IMR-90 (cell line): ENCODE measurements at regions not wholly inside any gene's neighbourhood (a gene's known extent, or its start where the extent isn't known, plus 50 kb on each side); places are given as distances from the start of the nearest gene placed in this dataset.

ENCODE experiments used
- BHLHE40 ChIP-seq: fragments of 150-350 bp; IDR thresholded peaks from 2 replicates; pipeline ENCODE4 v1.6.1; 2016; ENCODE audit warnings: mild to moderate bottlenecking, low read depth, low read length
- CEBPB ChIP-seq: IDR thresholded peaks from 2 replicates; pipeline ENCODE4 v1.6.1; 2012; ENCODE audit warnings: low read depth, low read length, improper control_type of control experiment
- CHD1 ChIP-seq: IDR thresholded peaks from 2 replicates; pipeline ENCODE4 v1.6.1; 2012; ENCODE audit warnings: low read depth, low read length, improper control_type of control experiment
- CTCF ChIP-seq: conservative IDR thresholded peaks from 2 replicates; pipeline ENCODE4 v1.5.1; 2012; ENCODE audit warnings: mild to moderate bottlenecking, low read depth, low read length, improper control_type of control experiment
- ELK1 ChIP-seq: fragments of 150-350 bp; IDR thresholded peaks from 2 replicates; pipeline ENCODE4 v1.6.1; 2016; ENCODE audit warnings: low read depth, mild to moderate bottlenecking, low read length, moderate library complexity, borderline replicate concordance
- MAFK ChIP-seq: IDR thresholded peaks from 2 replicates; pipeline ENCODE4 v1.6.1; 2012; ENCODE audit warnings: low read depth, low read length, improper control_type of control experiment
- MXI1 ChIP-seq: IDR thresholded peaks from 2 replicates; pipeline ENCODE4 v1.6.1; 2012; ENCODE audit warnings: low read depth, mild to moderate bottlenecking, low read length, moderate library complexity, borderline replicate concordance
- POLR2A ChIP-seq: IDR thresholded peaks from 2 replicates; pipeline ENCODE4 v1.6.1; 2012; ENCODE audit warnings: mild to moderate bottlenecking, low read depth, low read length
- RAD21 ChIP-seq: IDR thresholded peaks from 2 replicates; pipeline ENCODE4 v1.6.1; 2012; ENCODE audit warnings: low read length, improper control_type of control experiment
- RFX5 ChIP-seq: IDR thresholded peaks from 2 replicates; pipeline ENCODE4 v1.8.0; 2012; ENCODE audit warnings: low read depth, mild to moderate bottlenecking, low read length, moderate library complexity
- USF2 ChIP-seq: fragments of 150-350 bp; IDR thresholded peaks from 2 replicates; pipeline ENCODE4 v1.6.1; 2017; ENCODE audit warnings: mild to moderate bottlenecking, antibody characterized with exemption, low read length, low read depth

- TF ChIP-seq USF2 (no peak), CTCF (no peak), POLR2A (no peak), RFX5 (no peak), RAD21 (no peak), ELK1 (no peak), MXI1 (no peak), CHD1 (no peak), CEBPB (no peak), BHLHE40 (no peak), MAFK (no peak)
Observed at GRCh38 chr7:104065491-104065890, 76.0 kb upstream of the RELN start.
